Peyer's patch (tissue), 4 donors: ENCODE measurements at regions not wholly inside any gene's neighbourhood (a gene's known extent, or its start where the extent isn't known, plus 50 kb on each side); places are given as distances from the start of the nearest gene placed in this dataset.
"Not testable (repeated sequence)": the region's sequence is repeated elsewhere in the genome, so short reads cannot be mapped to it uniquely, and the experiment has no call there.

Source experiments
- DNase-seq, 3 donors: peaks; one replicate each; pipeline ENCODE4 v3.0.0-alpha.2; 2017 to 2019
- H3K27ac ChIP-seq, 4 donors: fragments of 200-600 bp; sonication (generic); one replicate each; pipeline ENCODE4 v1.5.1; 2016 to 2019
- H3K27me3 ChIP-seq, 2 donors: fragments of 200-600 bp; sonication (generic); one replicate each; pipeline ENCODE4 v1.5.1; 2019
- H3K36me3 ChIP-seq, 3 donors: fragments of 200-600 bp; sonication (generic); one replicate each; pipeline ENCODE4 v1.5.1; 2016 to 2019
- H3K4me1 ChIP-seq, 4 donors: fragments of 200-600 bp; sonication (generic); one replicate each; pipeline ENCODE4 v1.5.1; 2016 to 2019
- H3K4me3 ChIP-seq, 4 donors: fragments of 200-600 bp; sonication (generic); 1 replicate in 3 of 4; 2 replicates in 1 of 4; pipeline ENCODE4 v1.5.1; 2016 to 2019; ENCODE audit warnings: mild to moderate bottlenecking in 1 of 4
- H3K9me3 ChIP-seq, 4 donors: fragments of 200-600 bp; sonication (generic); one replicate each; pipeline ENCODE4 v1.5.1; 2016 to 2019; ENCODE audit warnings: mild to moderate bottlenecking in 1 of 4
- POLR2A ChIP-seq, 2 donors: fragments of 450-650 bp; IDR thresholded peaks; one replicate each; pipeline ENCODE4 v1.5.1; 2017; ENCODE audit warnings: antibody characterized with exemption in 2 of 2, mild to moderate bottlenecking in 2 of 2, moderate library complexity in 2 of 2
- TF ChIP-seq, protein P1 (sequence below), 6 experiments: fragments of 450-650 bp in 4 of 6; fragments of 200-600 bp in 2 of 6; sonication (generic) in 1 of 6; IDR thresholded peaks; one replicate each; pipeline ENCODE4 v1.5.1; 2017 to 2019; ENCODE audit warnings: antibody characterized with exemption in 6 of 6, mild to moderate bottlenecking in 3 of 6, moderate library complexity in 1 of 6

DNA sequence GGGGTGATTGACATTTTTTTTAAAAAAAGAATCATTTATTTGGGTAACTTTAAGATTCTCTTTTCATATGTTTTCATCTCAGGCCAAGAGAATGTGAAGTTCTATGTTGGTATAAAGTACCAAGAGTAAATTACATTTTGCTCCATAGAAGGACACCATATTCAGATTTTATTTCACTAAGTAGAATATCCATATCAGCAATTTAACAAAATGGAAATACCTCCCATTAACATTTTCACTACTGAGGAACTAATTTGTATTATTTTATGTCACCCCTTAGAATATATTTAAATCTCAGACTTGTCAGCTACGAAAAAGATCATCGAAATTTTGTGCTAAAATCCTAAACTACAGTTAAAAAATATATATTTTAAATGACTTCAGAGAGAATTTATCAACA is 274.3 kb downstream of the SEMA3D start:
- Histone ChIP-seq H3K9me3 (no peaks in the 10 kb centered on the region), H3K4me1 (no peaks in the 10 kb centered on the region), H3K27me3 (no peaks in the 10 kb centered on the region), H3K36me3 (no peaks in the 10 kb centered on the region), H3K4me3 (no peak overlapping the region), H3K27ac (no peak overlapping the region)
- no peak for DNase-seq
- TF ChIP-seq POLR2A (IDR thresholded peaks at IDR 0.05), result no peak
- TF ChIP-seq, protein P1, sequence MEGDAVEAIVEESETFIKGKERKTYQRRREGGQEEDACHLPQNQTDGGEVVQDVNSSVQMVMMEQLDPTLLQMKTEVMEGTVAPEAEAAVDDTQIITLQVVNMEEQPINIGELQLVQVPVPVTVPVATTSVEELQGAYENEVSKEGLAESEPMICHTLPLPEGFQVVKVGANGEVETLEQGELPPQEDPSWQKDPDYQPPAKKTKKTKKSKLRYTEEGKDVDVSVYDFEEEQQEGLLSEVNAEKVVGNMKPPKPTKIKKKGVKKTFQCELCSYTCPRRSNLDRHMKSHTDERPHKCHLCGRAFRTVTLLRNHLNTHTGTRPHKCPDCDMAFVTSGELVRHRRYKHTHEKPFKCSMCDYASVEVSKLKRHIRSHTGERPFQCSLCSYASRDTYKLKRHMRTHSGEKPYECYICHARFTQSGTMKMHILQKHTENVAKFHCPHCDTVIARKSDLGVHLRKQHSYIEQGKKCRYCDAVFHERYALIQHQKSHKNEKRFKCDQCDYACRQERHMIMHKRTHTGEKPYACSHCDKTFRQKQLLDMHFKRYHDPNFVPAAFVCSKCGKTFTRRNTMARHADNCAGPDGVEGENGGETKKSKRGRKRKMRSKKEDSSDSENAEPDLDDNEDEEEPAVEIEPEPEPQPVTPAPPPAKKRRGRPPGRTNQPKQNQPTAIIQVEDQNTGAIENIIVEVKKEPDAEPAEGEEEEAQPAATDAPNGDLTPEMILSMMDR (IDR thresholded peaks at IDR 0.05), result no peak

DNA sequence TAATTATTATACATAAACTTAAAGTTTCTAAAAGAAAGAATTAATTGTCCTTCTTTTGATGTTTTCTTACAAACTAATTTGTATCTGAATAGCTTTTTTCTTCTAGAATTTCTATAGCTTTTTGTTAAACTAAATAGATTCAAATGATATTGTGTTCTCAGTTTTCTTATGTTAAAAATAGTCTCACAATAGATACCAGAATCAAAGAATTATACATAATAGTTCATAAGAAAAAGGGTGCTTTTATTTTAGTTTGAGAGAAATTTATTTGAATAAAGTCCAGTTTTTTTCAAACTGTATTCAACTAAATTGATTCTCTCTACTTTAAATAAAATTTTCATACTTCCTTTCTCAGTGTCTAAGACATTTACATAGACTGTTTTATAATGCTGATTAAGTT is 274.8 kb downstream of the SEMA3D start:
- TF ChIP-seq, protein P1 (IDR thresholded peaks at IDR 0.05), result no peak
- no peak for TF ChIP-seq POLR2A (IDR thresholded peaks at IDR 0.05)
- no peak overlapping the region for H3K27ac ChIP-seq

DNA sequence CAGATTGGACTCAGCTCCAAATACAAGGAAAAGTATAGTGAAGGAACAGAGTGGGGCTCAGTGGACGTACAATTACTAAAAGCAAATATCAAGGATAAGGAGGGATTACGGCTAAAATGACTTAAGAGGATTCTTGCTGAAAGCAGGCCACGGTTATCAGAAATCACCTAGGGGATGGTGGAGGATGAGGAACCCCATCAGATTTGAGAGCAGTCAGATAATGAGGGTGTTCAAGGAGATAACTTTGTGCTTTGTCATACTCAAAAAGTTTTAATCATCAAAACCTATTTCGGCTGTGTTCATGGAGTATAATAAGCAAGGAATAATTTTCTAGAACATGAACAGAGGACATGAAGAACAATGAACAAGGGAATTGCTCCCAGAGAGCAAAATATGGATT is 275.8 kb downstream of the SEMA3D start:
- DNase-seq, result no peak
- Histone ChIP-seq H3K4me3 (no peak overlapping the region), H3K27me3 (no peaks in the 10 kb centered on the region), H3K27ac (no peak overlapping the region), H3K4me1 (no peaks in the 10 kb centered on the region), H3K36me3 (no peaks in the 10 kb centered on the region), H3K9me3 (no peaks in the 10 kb centered on the region)
- TF ChIP-seq POLR2A (IDR thresholded peaks at IDR 0.05), result no peak
- TF ChIP-seq, protein P1 (IDR thresholded peaks at IDR 0.05), result no peak

More for the DNA sequence above, 274.8 kb downstream of the SEMA3D start:
- no peaks in the 10 kb centered on the region for H3K27me3 ChIP-seq
- no peak overlapping the region for H3K4me3 ChIP-seq
- no peaks in the 10 kb centered on the region for H3K36me3 ChIP-seq
- DNase-seq, result no peak
- H3K9me3 ChIP-seq, result no peaks in the 10 kb centered on the region
- H3K4me1 ChIP-seq, result no peaks in the 10 kb centered on the region

DNA sequence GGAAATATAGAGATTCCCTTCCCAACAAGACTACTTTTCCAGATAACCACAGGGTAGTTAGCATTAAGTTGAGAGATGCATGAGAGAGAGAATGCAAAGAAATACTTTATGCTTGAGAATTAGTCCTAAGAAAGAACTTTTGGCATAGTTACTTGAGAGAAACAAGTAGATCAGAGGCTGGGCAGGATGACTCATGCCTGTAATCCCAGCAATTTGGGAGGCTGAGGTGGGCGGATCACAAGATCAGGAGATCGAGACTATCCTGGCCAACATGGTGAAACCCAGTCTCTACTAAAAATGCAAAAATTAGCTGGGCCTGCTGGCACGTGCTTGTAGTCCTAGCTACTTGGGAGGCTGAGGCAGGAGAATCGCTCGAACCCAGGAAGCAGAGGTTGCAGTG is 276.5 kb downstream of the SEMA3D start:
- not testable (repeated sequence) for H3K36me3 ChIP-seq, H3K4me1 ChIP-seq, H3K4me3 ChIP-seq, H3K27me3 ChIP-seq, DNase-seq, H3K9me3 ChIP-seq, H3K27ac ChIP-seq

DNA sequence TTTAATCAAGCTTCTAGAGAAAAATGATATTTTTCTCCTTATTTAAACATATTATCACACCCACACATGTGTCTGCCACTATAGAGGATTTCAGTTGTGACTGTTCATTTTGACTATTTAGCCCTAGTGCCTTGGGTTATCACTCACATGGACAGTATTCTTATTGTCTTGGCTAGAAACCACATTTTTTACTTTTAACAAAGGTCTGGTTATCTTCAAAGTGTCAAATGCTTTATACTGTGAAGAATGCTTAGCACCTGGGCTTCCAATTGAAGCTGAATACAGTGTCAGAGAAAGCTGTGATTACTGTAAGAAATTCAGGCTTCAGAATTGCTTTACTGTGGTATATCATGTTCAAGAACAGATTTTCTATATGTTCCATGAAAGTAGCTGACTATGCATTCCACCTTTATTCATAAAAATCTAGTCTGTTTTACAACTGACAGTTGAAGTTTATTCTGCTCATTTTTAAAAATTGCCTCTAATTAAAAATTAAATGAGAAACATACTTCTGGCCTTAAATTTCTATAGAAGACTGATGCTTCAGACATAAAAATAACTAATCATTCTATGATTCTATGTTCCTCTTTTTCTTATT is 278.6 kb downstream of the SEMA3D start:
- Histone ChIP-seq H3K9me3 (no peaks in the 10 kb centered on the region), H3K4me3 (no peak overlapping the region), H3K4me1 (no peaks in the 10 kb centered on the region), H3K27me3 (no peaks in the 10 kb centered on the region), H3K36me3 (no peaks in the 10 kb centered on the region), H3K27ac (no peak overlapping the region)
- no peak for DNase-seq
- TF ChIP-seq, protein P1 (IDR thresholded peaks at IDR 0.05), result no peak
- TF ChIP-seq POLR2A (IDR thresholded peaks at IDR 0.05), result no peak

DNA sequence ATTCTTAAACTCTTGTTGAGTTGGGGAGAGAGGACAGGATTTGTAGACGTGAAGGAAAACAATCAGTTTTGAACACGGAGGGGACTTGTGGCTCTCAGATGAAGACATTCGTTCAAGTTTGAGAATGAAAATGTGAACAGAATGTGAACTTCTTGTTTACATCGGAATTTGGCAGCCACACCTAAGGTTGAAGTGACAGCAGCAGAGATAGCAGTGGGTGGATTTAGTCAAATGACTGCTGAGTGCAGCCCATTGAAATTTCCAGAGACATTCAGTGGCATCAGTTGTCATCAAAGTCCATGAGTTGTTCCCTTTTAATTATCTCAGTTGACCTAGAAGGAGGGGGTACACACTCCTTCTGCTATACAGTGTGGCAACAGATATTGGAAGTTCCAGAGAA is 280.0 kb downstream of the SEMA3D start:
- Histone ChIP-seq H3K36me3 (no peaks in the 10 kb centered on the region), H3K27ac (no peak overlapping the region)
- DNase-seq, result no peak

More for the DNA sequence above, 280.0 kb downstream of the SEMA3D start:
- Histone ChIP-seq H3K9me3 (no peaks in the 10 kb centered on the region), H3K27me3 (no peaks in the 10 kb centered on the region), H3K4me3 (no peak overlapping the region), H3K4me1 (no peaks in the 10 kb centered on the region)
- TF ChIP-seq, protein P1 (IDR thresholded peaks at IDR 0.05), result no peak
- TF ChIP-seq POLR2A (IDR thresholded peaks at IDR 0.05), result no peak
